Ovary (tissue), 3 donors: ENCODE measurements at regions not wholly inside any gene's neighbourhood (a gene's known extent, or its start where the extent isn't known, plus 50 kb on each side); places are given as distances from the start of the nearest gene placed in this dataset.

Experiments
- EP300 ChIP-seq: sonication (generic); formaldehyde crosslinking; IDR thresholded peaks from one replicate; pipeline ENCODE4 v1.6.1; 2017; ENCODE audit warnings: antibody characterized with exemption
- POLR2A ChIP-seq: fragments of 450-650 bp; IDR thresholded peaks from one replicate; pipeline ENCODE4 v1.6.1; 2017; ENCODE audit warnings: antibody characterized with exemption, mild to moderate bottlenecking, moderate library complexity
- TF ChIP-seq, protein P1 (sequence below), 3 donors: fragments of 450-650 bp in 2 of 3; fragments of 200-600 bp in 1 of 3; IDR thresholded peaks; one replicate each; pipeline versions ENCODE4 v1.5.1 to v1.8.0; 2016 to 2022; ENCODE audit warnings: antibody characterized with exemption in 3 of 3, mild to moderate bottlenecking in 1 of 3
- donor health status: DM: no; HTN: no; CAD: no.

DNA sequence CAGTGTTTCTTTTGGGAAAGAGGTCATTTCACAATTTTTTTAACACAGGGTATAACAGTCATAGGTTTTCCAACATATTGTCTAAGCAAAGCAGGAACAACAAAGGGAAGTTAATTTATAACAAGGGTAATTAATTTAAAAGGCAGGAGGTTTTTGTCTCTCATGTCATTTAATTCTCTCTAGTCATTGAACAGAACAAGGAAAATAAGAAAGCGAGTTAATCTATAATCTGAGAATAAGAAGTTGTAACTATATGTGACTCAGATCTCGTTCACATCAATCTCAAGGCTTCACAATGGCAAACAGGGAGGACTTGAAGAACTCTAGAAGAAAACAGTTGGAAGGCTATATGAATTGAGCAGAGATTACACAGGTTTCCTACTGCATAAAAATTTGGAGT is 579.8 kb upstream of the CCDC54 start:
- TF ChIP-seq, protein P1, sequence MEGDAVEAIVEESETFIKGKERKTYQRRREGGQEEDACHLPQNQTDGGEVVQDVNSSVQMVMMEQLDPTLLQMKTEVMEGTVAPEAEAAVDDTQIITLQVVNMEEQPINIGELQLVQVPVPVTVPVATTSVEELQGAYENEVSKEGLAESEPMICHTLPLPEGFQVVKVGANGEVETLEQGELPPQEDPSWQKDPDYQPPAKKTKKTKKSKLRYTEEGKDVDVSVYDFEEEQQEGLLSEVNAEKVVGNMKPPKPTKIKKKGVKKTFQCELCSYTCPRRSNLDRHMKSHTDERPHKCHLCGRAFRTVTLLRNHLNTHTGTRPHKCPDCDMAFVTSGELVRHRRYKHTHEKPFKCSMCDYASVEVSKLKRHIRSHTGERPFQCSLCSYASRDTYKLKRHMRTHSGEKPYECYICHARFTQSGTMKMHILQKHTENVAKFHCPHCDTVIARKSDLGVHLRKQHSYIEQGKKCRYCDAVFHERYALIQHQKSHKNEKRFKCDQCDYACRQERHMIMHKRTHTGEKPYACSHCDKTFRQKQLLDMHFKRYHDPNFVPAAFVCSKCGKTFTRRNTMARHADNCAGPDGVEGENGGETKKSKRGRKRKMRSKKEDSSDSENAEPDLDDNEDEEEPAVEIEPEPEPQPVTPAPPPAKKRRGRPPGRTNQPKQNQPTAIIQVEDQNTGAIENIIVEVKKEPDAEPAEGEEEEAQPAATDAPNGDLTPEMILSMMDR (IDR thresholded peaks at IDR 0.05): no peak
- no peak for TF ChIP-seq POLR2A
- no peak for TF ChIP-seq EP300
